ENCODE measurements at regions not wholly inside any gene's neighbourhood (a gene's known extent, or its start where the extent isn't known, plus 50 kb on each side); places are given as distances from the start of the nearest gene placed in this dataset.

GRCh38 chrX:53738370-53738906 lies 51.9 kb upstream of the HUWE1 start:
- no peaks in the 10 kb centered on the region for H4K20me1 ChIP-seq (ENCODE audit: control insufficient read depth, extremely low read depth, insufficient read depth, low read length)
- no peaks in the 10 kb centered on the region for H3K36me3 ChIP-seq (ENCODE audit: control insufficient read depth in 2 of 2, extremely low read depth in 1 of 2, insufficient read depth in 2 of 2, low read length in 2 of 2)
- no peaks in the 10 kb centered on the region for H3K9me3 ChIP-seq (ENCODE audit: control insufficient read depth, low read depth, low read length)
- H3K4me1 ChIP-seq (ENCODE audit: control insufficient read depth, extremely low read depth, insufficient read depth, low read length): no peaks in the 10 kb centered on the region
- H3K79me2 ChIP-seq (ENCODE audit: control insufficient read depth, insufficient read depth, low read length): no peaks in the 10 kb centered on the region
- H2AFZ ChIP-seq (ENCODE audit: control insufficient read depth, low read length): no peak overlapping the region
- no peak overlapping the region for H3K9ac ChIP-seq (ENCODE audit: control insufficient read depth, extremely low read depth, insufficient read depth, low read length)
- no peak overlapping the region for H3K4me2 ChIP-seq (ENCODE audit: control insufficient read depth, extremely low read depth, insufficient read depth, low read depth, low read length)
- no peak overlapping the region for H3K27ac ChIP-seq (ENCODE audit: control insufficient read depth, insufficient read depth, low read length)
- no peaks in the 10 kb centered on the region for H3K27me3 ChIP-seq (ENCODE audit: control insufficient read depth, extremely low read depth, insufficient read depth, low read length)
- TF ChIP-seq, protein P1, sequence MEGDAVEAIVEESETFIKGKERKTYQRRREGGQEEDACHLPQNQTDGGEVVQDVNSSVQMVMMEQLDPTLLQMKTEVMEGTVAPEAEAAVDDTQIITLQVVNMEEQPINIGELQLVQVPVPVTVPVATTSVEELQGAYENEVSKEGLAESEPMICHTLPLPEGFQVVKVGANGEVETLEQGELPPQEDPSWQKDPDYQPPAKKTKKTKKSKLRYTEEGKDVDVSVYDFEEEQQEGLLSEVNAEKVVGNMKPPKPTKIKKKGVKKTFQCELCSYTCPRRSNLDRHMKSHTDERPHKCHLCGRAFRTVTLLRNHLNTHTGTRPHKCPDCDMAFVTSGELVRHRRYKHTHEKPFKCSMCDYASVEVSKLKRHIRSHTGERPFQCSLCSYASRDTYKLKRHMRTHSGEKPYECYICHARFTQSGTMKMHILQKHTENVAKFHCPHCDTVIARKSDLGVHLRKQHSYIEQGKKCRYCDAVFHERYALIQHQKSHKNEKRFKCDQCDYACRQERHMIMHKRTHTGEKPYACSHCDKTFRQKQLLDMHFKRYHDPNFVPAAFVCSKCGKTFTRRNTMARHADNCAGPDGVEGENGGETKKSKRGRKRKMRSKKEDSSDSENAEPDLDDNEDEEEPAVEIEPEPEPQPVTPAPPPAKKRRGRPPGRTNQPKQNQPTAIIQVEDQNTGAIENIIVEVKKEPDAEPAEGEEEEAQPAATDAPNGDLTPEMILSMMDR (optimal IDR thresholded peaks at IDR 0.05 in 1 of 3, IDR thresholded peaks at IDR 0.05 in 1 of 3, conservative IDR thresholded peaks at IDR 0.05 in 1 of 3; ENCODE audit: extremely low read depth in 1 of 3, insufficient read depth in 2 of 3, low read length in 3 of 3): no peak
- no peak for TF ChIP-seq EZH2 (IDR thresholded peaks at IDR 0.05; ENCODE audit: low read length)
- no peak for FAIRE-seq
- dilution Hi-C loops (cut with MboI; ENCODE audit: extremely low pct_ligation_motif_present, low sequenced_read_pairs): no loop called here
- H3K4me3 ChIP-seq (ENCODE audit: control insufficient read depth in 2 of 3, extremely low read depth in 1 of 3, insufficient read depth in 2 of 3, low read depth in 1 of 3, low read length in 3 of 3): no peak overlapping the region
- no peaks in the 10 kb centered on the region for H3K9me1 ChIP-seq (ENCODE audit: control insufficient read depth, extremely low read depth, insufficient read depth, low read length)
- no peak for DNase-seq (ENCODE audit: low read depth, low spot score)

Small RNAs in the stretch of these regions (small RNA-seq; reads per million reads assigned to genes)
- gene BX323845.1 (ENCODE audit: insufficient read length in 3 of 3, low read depth in 3 of 3, low replicate concordance in 1 of 3): 0 reads per million in 3 experiments
- gene BX323845.2 (ENCODE audit: insufficient read length in 3 of 3, low read depth in 3 of 3, low replicate concordance in 1 of 3): 0 reads per million in 3 experiments

Measured in keratinocyte (primary cell).